ENCODE measurements at regions not wholly inside any gene's neighbourhood (a gene's known extent, or its start where the extent isn't known, plus 50 kb on each side); places are given as distances from the start of the nearest gene placed in this dataset.
"Not testable (repeated sequence)": the region's sequence is repeated elsewhere in the genome, so short reads cannot be mapped to it uniquely, and the experiment has no call there.

DNA sequence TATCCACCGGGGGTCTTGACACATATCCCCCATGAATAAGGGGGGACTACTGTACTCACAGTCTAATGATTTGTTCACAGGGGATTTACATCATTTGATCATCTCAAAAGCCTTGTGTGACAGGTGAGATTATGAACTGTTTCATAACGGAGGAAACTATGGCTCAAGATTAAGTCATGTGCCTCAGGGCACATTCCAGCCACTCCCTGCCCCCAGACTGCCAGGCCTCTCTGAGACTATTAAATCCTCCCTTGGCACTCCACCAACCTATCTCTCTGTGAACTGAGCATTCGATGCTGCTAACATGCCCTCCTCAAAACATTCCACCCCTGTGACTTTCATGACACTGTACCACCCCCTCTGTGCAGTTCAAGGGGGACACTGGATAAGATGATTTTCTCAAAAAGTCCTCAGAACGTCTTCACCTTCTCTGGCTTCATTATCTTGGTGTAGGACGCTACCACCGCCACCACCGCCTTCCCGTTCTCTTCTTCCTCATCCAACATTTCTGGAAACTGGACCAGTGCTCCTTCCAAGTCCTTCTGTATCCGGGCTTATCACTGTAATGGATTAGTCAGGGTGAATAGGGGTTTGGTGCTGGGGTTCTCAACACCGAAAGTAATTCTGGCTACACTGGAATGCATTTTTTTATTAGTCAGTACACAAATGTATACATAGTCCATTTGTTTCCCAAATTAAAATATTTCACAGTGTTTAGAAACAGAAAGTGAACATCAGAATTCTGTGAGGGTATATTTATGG, 169.6 kb downstream of the KCNS3 start:
- DNase-seq (ENCODE audit: low read depth in 2 of 3, low spot score in 1 of 3) = no peak

- no peak for DNase-seq (ENCODE audit: low read depth in 2 of 3, low spot score in 1 of 3)
These were observed 168.7 kb downstream of the KCNS3 start for GRCh38 chr2:18047213-18047611.

DNA sequence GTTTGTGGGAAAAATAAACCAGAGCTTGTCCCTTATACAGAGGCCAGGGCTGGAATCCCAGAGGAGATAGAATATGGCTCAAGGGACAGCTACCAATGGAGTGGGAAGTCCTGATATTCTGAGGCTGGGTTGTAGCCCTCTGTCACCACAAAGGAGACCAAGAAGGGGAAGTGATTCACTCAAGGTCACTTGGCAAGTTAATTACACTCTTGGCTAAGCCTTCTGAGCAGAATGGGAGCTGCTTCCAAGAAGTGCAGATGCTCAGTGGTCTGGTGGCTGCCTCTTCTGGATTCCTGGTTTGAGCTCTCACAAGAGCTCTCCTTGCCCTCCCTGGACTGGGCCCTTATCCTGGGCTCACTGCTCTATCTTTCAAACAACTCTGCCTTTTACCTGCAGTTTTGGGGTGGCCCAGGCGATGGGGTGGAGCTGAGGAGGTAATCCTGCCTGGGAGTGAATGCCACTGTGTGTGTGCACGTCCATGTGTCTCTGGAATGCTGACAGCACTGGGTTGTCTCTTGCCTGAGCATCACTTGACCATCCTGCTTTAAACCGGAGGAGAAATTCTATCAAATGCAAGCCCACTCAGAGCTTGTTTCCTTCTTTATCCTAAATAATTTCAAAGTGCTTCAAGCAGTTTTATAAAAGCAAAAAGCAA, 168.2 kb downstream of the KCNS3 start:
- DNase-seq (ENCODE audit: low read depth in 2 of 3, low spot score in 1 of 3) = no peak

DNA sequence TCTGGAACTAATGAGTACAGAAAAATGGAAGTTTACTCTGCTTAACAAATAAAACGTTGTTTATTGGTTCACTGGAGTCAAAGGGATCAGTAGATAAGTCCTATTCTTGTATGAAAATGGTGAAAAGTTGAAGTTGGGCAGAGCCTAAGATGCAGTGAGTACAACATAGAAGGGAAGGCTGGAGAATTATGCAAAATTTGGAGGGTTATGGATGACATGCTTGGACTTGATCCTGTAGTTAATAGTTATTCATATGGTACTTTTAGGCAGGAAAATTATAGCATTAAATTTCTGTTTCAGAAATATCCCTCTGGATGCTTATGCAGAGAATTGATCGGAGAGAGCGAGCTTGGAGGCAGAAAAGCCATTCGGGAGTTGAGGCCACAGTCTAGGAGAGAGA, 167.6 kb downstream of the KCNS3 start:
- no peak for DNase-seq (ENCODE audit: low read depth in 2 of 3, low spot score in 1 of 3)

GRCh38 chr2:18045230-18045629, 166.8 kb downstream of the KCNS3 start:
- DNase-seq (ENCODE audit: low read depth in 2 of 3, low spot score in 1 of 3) = no peak

DNA sequence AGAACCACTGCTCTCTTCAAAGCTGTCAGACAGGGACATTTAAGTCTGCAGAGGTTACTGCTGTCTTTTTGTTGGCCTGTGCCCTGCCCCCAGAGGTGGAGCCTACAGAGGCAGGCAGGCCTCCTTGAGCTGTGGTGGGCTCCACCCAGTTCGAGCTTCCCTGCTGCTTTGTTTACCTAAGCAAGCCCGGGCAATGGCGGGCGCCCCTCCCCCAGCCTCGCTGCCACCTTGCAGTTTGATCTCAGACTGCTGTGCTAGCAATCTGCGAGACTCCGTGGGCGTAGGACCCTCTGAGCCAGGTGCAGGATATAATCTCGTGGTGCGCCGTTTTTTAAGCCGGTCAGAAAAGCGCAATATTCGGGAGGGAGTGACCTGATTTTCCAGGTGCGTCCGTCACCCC, 138.9 kb downstream of the KCNS3 start:
- DNase-seq (ENCODE audit: low read depth in 2 of 3, low spot score in 1 of 3) = not testable (repeated sequence)

GRCh38 chr2:18009891-18010290, 131.4 kb downstream of the KCNS3 start:
- DNase-seq (ENCODE audit: low read depth in 2 of 3, low spot score in 1 of 3) = no peak

DNA sequence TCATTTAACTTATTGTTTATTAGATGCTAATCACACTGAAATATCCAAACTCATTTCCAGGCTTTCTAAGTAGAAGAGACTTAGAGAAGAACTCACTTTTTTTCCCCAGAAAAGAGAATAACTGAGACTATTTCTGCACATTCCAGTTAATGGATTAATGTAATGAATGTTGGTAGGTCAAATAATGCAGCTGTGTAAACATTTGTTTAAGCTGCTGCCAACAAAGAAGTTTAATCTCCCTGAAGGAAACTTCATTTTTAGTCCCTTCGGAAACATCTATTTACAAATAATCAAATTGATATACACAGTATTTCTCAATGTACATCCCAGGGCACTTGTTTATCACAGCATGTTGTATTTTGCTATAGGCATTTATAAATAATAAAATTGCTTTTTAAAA, 126.9 kb downstream of the KCNS3 start:
- DNase-seq (ENCODE audit: low read depth in 2 of 3, low spot score in 1 of 3) = no peak

- no peak for DNase-seq (ENCODE audit: low read depth in 2 of 3, low spot score in 1 of 3)
These were observed 123.2 kb downstream of the KCNS3 start for GRCh38 chr2:18001671-18002070.

DNA sequence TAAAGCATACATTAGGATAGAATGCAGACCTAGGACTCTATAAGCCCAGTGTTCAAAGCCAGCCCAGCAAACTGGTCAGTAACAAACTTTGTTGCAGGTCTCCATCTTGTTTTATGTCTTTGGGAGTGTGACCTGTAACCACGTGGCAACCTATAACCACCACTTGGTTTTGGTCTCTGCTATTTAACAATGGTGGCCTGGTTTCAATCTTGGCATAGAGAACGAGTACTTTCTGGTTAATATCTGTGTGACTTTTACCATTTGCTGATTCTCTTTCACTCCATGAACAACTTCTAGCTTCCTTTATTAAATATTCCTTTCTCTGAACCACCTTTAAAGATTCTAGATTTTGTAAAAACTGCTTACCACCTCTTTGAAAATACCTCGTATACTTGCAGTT, 118.5 kb downstream of the KCNS3 start:
- DNase-seq (ENCODE audit: low read depth in 2 of 3, low spot score in 1 of 3) = no peak

DNA sequence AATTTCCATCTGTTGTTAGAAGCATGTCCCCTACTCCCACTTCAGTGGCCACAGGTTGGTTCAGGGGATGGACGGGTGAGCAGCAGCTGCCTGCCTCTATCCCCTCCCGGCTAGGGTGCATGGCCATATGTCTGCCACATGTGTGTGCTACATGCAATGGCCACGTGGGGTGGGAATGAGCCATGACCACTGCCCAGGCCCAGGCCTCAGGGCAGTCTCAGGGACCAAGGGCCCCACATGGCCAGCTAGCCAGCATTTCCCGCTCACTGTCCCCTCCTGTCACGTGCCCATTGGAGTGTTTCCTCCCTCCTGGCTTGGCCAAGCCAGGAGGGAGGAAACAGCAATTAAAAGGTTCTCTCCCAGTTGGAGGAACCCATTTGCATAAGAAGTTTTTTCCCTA, 117.1 kb downstream of the KCNS3 start:
- DNase-seq (ENCODE audit: low read depth in 2 of 3, low spot score in 1 of 3) = no peak

All from stimulated activated CD4-positive, alpha-beta T cell treated with anti-CD3 and anti-CD28 coated beads, Interleukin-12 subunit alpha, Interleukin-12 subunit beta, amount 100 ng/mL, for 48 hours (primary cell).